ENCODE measurements at regions not wholly inside any gene's neighbourhood (a gene's known extent, or its start where the extent isn't known, plus 50 kb on each side); places are given as distances from the start of the nearest gene placed in this dataset.

- DNase-seq = no peak
Measured at GRCh38 chr7:18420748-18421147, 74.8 kb upstream of the HDAC9 start.

GRCh38 chr7:18421297-18422002 is 74.1 kb upstream of the HDAC9 start:
- no peak for DNase-seq

- DNase-seq = no peak
Measured at GRCh38 chr7:18425227-18425626, 70.3 kb upstream of the HDAC9 start.

GRCh38 chr7:18425838-18426445 is 69.6 kb upstream of the HDAC9 start:
- no peak for DNase-seq

- no peak for DNase-seq
Measured at GRCh38 chr7:18426564-18427226, 68.9 kb upstream of the HDAC9 start.

- DNase-seq = no peak
Measured at GRCh38 chr7:18429547-18429946, 66.0 kb upstream of the HDAC9 start.

- DNase-seq = no peak
Measured at GRCh38 chr7:18430810-18431209, 64.7 kb upstream of the HDAC9 start.

- no peak for DNase-seq
Measured at GRCh38 chr7:18434171-18434570, 61.4 kb upstream of the HDAC9 start.

GRCh38 chr7:18437101-18437500 is 58.4 kb upstream of the HDAC9 start:
- DNase-seq = no peak

GRCh38 chr7:18440934-18441333 is 54.6 kb upstream of the HDAC9 start:
- DNase-seq = no peak

GRCh38 chr7:18444826-18445225 is 50.7 kb upstream of the HDAC9 start:
- DNase-seq = no peak

- DNase-seq = no peak
Measured at GRCh38 chr7:18445483-18445882, 50.1 kb upstream of the HDAC9 start.
